Natural killer cell (primary cell): ENCODE measurements at regions not wholly inside any gene's neighbourhood (a gene's known extent, or its start where the extent isn't known, plus 50 kb on each side); places are given as distances from the start of the nearest gene placed in this dataset.
"Not testable (repeated sequence)": the region's sequence is repeated elsewhere in the genome, so short reads cannot be mapped to it uniquely, and the experiment has no call there.

Source experiments
- ATAC-seq, 3 donors: fragments of 150-1000 bp in 2 of 3; fragments of 200-7000 bp in 1 of 3; cut with Tn5 transposase; 1 replicate in 1 of 3; 2 replicates in 2 of 3; pipeline ENCODE4 v1.10.0; 2021; ENCODE audit warnings: mild to moderate bottlenecking in 2 of 3, moderate library complexity in 2 of 3
- DNase-seq, 2 donors: peaks; one replicate each; pipeline versions ENCODE4 v3.0.0 to v3.0.0-alpha.2; 2013 to 2021; ENCODE audit warnings: mixed read lengths in 1 of 2
- H3K27ac ChIP-seq: one replicate; pipeline ENCODE4 v1.5.1; 2013; ENCODE audit warnings: mild to moderate bottlenecking, low read length
- H3K27me3 ChIP-seq: one replicate; pipeline ENCODE4 v1.6.1; 2013; ENCODE audit warnings: low read length; ENCODE audit not compliant: control insufficient read depth, insufficient read depth
- H3K36me3 ChIP-seq: one replicate; pipeline ENCODE4 v1.6.1; 2013; ENCODE audit warnings: low read length; ENCODE audit not compliant: control insufficient read depth, insufficient read depth
- H3K4me1 ChIP-seq: one replicate; pipeline ENCODE4 v1.6.1; 2013; ENCODE audit warnings: low read length; ENCODE audit not compliant: control insufficient read depth, insufficient read depth
- H3K4me3 ChIP-seq: one replicate; pipeline ENCODE4 v1.5.1; 2013; ENCODE audit warnings: low read length
- H3K9me3 ChIP-seq: one replicate; pipeline ENCODE4 v1.6.1; 2013; ENCODE audit warnings: low read length; ENCODE audit not compliant: control insufficient read depth, insufficient read depth
- H3K27ac Mint-ChIP-seq, 2 donors: one replicate each; pipeline ENCODE4 v1.8.0; 2022; ENCODE audit warnings: mild to moderate bottlenecking in 2 of 2, mixed read lengths in 2 of 2, moderate library complexity in 1 of 2
- H3K27me3 Mint-ChIP-seq, 2 donors: one replicate each; pipeline ENCODE4 v1.8.0; 2022; ENCODE audit warnings: low read depth in 2 of 2, mixed read lengths in 2 of 2
- H3K36me3 Mint-ChIP-seq: one replicate; pipeline ENCODE4 v1.8.0; 2022; ENCODE audit warnings: mixed read lengths
- H3K4me1 Mint-ChIP-seq, 2 donors: one replicate each; pipeline ENCODE4 v1.8.0; 2022; ENCODE audit warnings: mixed read lengths in 2 of 2
- H3K4me3 Mint-ChIP-seq: one replicate; pipeline ENCODE4 v1.8.0; 2022; ENCODE audit warnings: mild to moderate bottlenecking, moderate library complexity, mixed read lengths
- H3K9me3 Mint-ChIP-seq, 2 donors: one replicate each; pipeline ENCODE4 v1.8.0; 2022; ENCODE audit warnings: mixed read lengths in 2 of 2
- CTCF ChIP-seq: fragments of 200-600 bp; IDR thresholded peaks from one replicate; pipeline ENCODE4 v1.8.0; 2022; ENCODE audit warnings: antibody characterized with exemption
- WGBS: methylation state at CpG from one replicate; pipeline ENCODE4 v1.1.7; 2013; ENCODE audit warnings: missing lambda C conversion rate; ENCODE audit not compliant: insufficient coverage; 5-methylcytosine and 5-hydroxymethylcytosine counted together
- intact Hi-C: fragments of 100-400 bp; cut with micrococcal nuclease; formaldehyde crosslinking; loops from one replicate; pipeline ENCODE4 v1.14.2; 2022

- no peak overlapping the region for H3K4me3 ChIP-seq
- WGBS = 72% methylated on average over 4 of the region's 5 CpGs
- intact Hi-C loops = no loop called here
- TF ChIP-seq CTCF = no peak
- Mint-ChIP-seq H3K4me3 (no peak overlapping the region), H3K27me3 (no peaks in the 10 kb centered on the region), H3K36me3 (no peaks in the 10 kb centered on the region), H3K4me1 (no peaks in the 10 kb centered on the region), H3K9me3 (peaks cover 6 to 11% of the 10 kb centered on the region in 2 donors), H3K27ac (no peak overlapping the region)
- H3K9me3 ChIP-seq = no peaks in the 10 kb centered on the region
- H3K36me3 ChIP-seq = no peaks in the 10 kb centered on the region
- DNase-seq (no peak), ATAC-seq (no peak)
- no peaks in the 10 kb centered on the region for H3K27me3 ChIP-seq
- H3K27ac ChIP-seq = no peak overlapping the region
- H3K4me1 ChIP-seq = no peaks in the 10 kb centered on the region
Observed at GRCh38 chr4:181835348-181835747, 407.9 kb upstream of the TENM3 start.

GRCh38 chr4:181838253-181838652, 404.9 kb upstream of the TENM3 start:
- no peaks in the 10 kb centered on the region for H3K4me1 Mint-ChIP-seq
- no peaks in the 10 kb centered on the region for H3K36me3 ChIP-seq
- no peaks in the 10 kb centered on the region for H3K27me3 ChIP-seq
- no peak for ATAC-seq
- no peaks in the 10 kb centered on the region for H3K9me3 ChIP-seq
- no peak for DNase-seq
- no peak overlapping the region for H3K27ac ChIP-seq
- 93% methylated on average over 3 of the region's 3 CpGs for WGBS
- H3K36me3 Mint-ChIP-seq = no peaks in the 10 kb centered on the region
- no peaks in the 10 kb centered on the region for H3K4me1 ChIP-seq
- no peak for TF ChIP-seq CTCF
- H3K4me3 ChIP-seq = no peak overlapping the region
- H3K27me3 Mint-ChIP-seq = no peaks in the 10 kb centered on the region
- intact Hi-C loops = no loop called here
- peaks cover 8 to 10% of the 10 kb centered on the region in 2 donors for H3K9me3 Mint-ChIP-seq
- no peak overlapping the region for H3K4me3 Mint-ChIP-seq
- no peak overlapping the region for H3K27ac Mint-ChIP-seq

GRCh38 chr4:181843797-181844196, 399.4 kb upstream of the TENM3 start:
- intact Hi-C loops, H3K27ac ChIP-seq, H3K4me3 Mint-ChIP-seq, H3K27ac Mint-ChIP-seq, H3K36me3 Mint-ChIP-seq, ATAC-seq, DNase-seq, H3K27me3 Mint-ChIP-seq, H3K9me3 ChIP-seq, H3K4me1 Mint-ChIP-seq, H3K27me3 ChIP-seq, H3K4me3 ChIP-seq, H3K4me1 ChIP-seq, H3K36me3 ChIP-seq: not testable (repeated sequence)
- WGBS = 89% methylated on average over 14 of the region's 14 CpGs
- H3K9me3 Mint-ChIP-seq = peaks cover 9 to 11% of the 10 kb centered on the region in 2 donors

GRCh38 chr4:181845617-181846016, 397.6 kb upstream of the TENM3 start:
- H3K4me1 ChIP-seq = no peaks in the 10 kb centered on the region
- intact Hi-C loops = no loop called here
- Mint-ChIP-seq H3K4me3 (no peak overlapping the region), H3K36me3 (no peaks in the 10 kb centered on the region), H3K27me3 (no peaks in the 10 kb centered on the region), H3K4me1 (no peaks in the 10 kb centered on the region), H3K27ac (no peak overlapping the region), H3K9me3 (peaks cover 5 to 6% of the 10 kb centered on the region in 2 donors)
- no peaks in the 10 kb centered on the region for H3K27me3 ChIP-seq
- DNase-seq (no peak), ATAC-seq (no peak)
- H3K36me3 ChIP-seq = no peaks in the 10 kb centered on the region
- 94% methylated on average over 3 of the region's 3 CpGs for WGBS
- no peak for TF ChIP-seq CTCF
- no peak overlapping the region for H3K4me3 ChIP-seq
- no peak overlapping the region for H3K27ac ChIP-seq
- peaks cover 4% of the 10 kb centered on the region for H3K9me3 ChIP-seq
